Mucosa of descending colon (tissue), 3 donors: ENCODE measurements at regions not wholly inside any gene's neighbourhood (a gene's known extent, or its start where the extent isn't known, plus 50 kb on each side); places are given as distances from the start of the nearest gene placed in this dataset.

Experiments
- ATAC-seq: fragments of 200-7000 bp; cut with Tn5 transposase; one replicate; pipeline ENCODE4 v1.9.1; 2020; ENCODE audit warnings: mild to moderate bottlenecking, moderate library complexity
- DNase-seq, 3 donors: peaks; one replicate each; pipeline ENCODE4 v3.0.0-alpha.2; 2020
- H3K36me3 ChIP-seq: fragments of 200-600 bp; one replicate; pipeline ENCODE4 v1.8.0; 2021; ENCODE audit warnings: low read depth, mild to moderate bottlenecking
- H3K4me1 ChIP-seq: fragments of 200-600 bp; one replicate; pipeline ENCODE4 v1.8.0; 2021; ENCODE audit warnings: low read depth, mild to moderate bottlenecking
- H3K4me3 ChIP-seq: fragments of 200-600 bp; one replicate; pipeline ENCODE4 v1.8.0; 2021; ENCODE audit warnings: mild to moderate bottlenecking
- H3K9me3 ChIP-seq: fragments of 200-600 bp; one replicate; pipeline ENCODE4 v1.8.0; 2021; ENCODE audit warnings: mild to moderate bottlenecking
- intact Hi-C, 2 donors: fragments of 100-400 bp; cut with DNase I in 1 of 2; cut with micrococcal nuclease in 1 of 2; formaldehyde crosslinking; loops; one replicate each; pipeline versions ENCODE4 v1.11.0 to v1.11.1; 2022; cut with DNase I, micrococcal nuclease
- TF ChIP-seq, protein P1 (sequence below): fragments of 200-600 bp; IDR thresholded peaks from one replicate; pipeline ENCODE4 v1.8.0; 2022; ENCODE audit warnings: antibody characterized with exemption, mild to moderate bottlenecking
- donor health status: DM: no; HTN: no; CAD: no; lungs with moderate emphysema.
- donor health status: DM: no; HTN: no; CAD: no.
- donor health status: DM: no; HTN: yes; CAD: no.

DNA sequence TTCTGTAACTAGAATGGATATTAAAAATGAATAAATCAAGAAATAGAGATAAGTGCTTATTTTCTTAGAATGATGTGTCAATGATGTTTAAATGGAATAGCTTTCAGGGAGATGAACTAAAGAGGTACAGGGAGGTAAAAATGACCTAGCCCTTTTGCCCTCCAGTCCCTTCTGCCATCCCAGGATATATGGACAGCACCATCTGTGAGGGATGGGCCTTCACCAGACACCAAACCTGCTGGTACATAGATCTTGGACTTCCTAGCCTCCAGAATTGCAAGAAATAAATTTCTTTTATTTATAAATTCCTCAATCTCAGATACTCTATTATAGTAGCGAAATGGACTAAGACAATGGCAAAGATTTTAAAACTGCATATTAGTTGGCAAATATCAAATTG is 352.0 kb upstream of the THBS1 start:
- DNase-seq, result no peak
- intact Hi-C loops, result no loop called here
- Histone ChIP-seq H3K4me3 (no peak overlapping the region), H3K4me1 (no peaks in the 10 kb centered on the region), H3K36me3 (no peaks in the 10 kb centered on the region), H3K9me3 (no peaks in the 10 kb centered on the region)
- no peak for ATAC-seq
- TF ChIP-seq, protein P1, sequence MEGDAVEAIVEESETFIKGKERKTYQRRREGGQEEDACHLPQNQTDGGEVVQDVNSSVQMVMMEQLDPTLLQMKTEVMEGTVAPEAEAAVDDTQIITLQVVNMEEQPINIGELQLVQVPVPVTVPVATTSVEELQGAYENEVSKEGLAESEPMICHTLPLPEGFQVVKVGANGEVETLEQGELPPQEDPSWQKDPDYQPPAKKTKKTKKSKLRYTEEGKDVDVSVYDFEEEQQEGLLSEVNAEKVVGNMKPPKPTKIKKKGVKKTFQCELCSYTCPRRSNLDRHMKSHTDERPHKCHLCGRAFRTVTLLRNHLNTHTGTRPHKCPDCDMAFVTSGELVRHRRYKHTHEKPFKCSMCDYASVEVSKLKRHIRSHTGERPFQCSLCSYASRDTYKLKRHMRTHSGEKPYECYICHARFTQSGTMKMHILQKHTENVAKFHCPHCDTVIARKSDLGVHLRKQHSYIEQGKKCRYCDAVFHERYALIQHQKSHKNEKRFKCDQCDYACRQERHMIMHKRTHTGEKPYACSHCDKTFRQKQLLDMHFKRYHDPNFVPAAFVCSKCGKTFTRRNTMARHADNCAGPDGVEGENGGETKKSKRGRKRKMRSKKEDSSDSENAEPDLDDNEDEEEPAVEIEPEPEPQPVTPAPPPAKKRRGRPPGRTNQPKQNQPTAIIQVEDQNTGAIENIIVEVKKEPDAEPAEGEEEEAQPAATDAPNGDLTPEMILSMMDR, result no peak

DNA sequence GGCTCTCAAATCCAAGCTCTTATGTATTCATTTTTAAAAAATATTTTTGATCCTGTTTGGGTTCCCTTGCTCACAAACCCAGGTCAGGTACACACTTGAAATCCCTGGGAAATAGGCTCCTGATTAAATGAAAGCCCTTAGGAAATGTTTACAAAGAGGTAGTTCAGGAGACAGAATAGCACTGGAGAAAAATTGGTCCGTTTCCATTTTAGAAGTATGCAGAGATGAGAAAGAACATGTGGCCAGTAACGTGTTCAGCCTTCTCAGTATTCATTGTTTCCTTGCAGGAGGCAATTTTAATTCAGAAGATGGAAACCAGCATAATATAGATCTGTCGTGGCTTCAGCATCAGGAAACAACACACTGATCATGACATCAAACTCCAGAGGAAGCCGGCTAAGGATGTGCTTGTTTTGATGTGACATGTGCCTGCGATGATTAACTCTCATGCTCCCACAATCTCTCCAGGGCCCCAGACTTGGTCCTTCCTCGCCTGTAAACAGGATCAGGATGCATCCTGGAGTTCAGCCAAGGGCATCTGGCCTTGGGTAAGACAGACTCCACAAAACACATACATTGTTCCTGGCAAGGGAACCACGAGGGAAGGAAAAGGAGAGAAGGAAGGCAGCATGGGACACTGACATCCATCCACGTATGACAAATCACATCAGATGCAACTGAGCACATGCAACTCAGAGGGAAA is 350.5 kb upstream of the THBS1 start:
- no peak for DNase-seq
- no peak for ATAC-seq
- no peaks in the 10 kb centered on the region for H3K4me1 ChIP-seq
- intact Hi-C loops, result no loop called here
- H3K4me3 ChIP-seq, result no peak overlapping the region
- no peaks in the 10 kb centered on the region for H3K9me3 ChIP-seq
- TF ChIP-seq, protein P1, result no peak
- no peaks in the 10 kb centered on the region for H3K36me3 ChIP-seq

DNA sequence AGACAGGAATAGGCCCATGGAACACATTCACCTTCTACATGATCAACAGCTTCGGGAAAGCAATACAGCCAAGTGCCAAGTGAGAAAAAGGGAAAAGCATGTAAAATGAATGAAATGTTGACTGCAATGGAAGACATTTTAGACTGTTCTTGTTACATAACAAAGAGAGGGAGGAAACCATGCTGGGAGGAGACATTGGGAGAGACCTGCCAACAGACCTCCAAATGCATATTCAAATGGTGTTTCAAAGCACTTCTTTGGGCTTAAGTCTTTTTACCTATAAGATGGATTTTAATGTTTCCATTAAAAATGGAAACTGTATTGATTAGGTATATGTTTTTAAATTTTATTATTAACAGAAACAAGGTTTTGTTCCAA is 350.0 kb upstream of the THBS1 start:
- H3K4me3 ChIP-seq, result no peak overlapping the region
- no peaks in the 10 kb centered on the region for H3K4me1 ChIP-seq
- ATAC-seq (no peak), DNase-seq (no peak)
- no peaks in the 10 kb centered on the region for H3K9me3 ChIP-seq
- no peaks in the 10 kb centered on the region for H3K36me3 ChIP-seq
- TF ChIP-seq, protein P1, result no peak
- intact Hi-C loops, result no loop called here

DNA sequence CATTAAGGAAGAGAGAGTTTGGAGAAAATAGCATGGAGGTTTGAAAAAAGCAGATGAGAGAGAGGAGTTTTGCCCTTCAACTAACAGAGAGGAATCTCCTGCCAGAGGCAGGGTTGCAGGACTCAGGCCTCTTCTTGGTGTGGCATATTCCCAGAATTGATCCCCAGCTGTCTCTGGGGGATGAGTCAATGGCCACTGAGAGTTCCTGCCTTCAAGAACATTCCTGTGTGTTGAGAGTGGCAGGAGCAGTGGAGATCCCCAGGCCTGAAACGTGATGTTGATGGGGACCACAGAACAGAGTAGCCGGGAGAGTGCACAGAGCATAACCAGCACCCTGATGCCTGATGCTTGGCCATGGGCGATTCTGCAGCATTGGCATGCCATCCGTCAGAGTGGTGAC is 348.4 kb upstream of the THBS1 start:
- ATAC-seq (no peak), DNase-seq (no peak)
- no peaks in the 10 kb centered on the region for H3K4me1 ChIP-seq
- H3K9me3 ChIP-seq, result no peaks in the 10 kb centered on the region
- H3K4me3 ChIP-seq, result no peak overlapping the region
- H3K36me3 ChIP-seq, result no peaks in the 10 kb centered on the region
- intact Hi-C loops, result no loop called here
- TF ChIP-seq, protein P1, result no peak

DNA sequence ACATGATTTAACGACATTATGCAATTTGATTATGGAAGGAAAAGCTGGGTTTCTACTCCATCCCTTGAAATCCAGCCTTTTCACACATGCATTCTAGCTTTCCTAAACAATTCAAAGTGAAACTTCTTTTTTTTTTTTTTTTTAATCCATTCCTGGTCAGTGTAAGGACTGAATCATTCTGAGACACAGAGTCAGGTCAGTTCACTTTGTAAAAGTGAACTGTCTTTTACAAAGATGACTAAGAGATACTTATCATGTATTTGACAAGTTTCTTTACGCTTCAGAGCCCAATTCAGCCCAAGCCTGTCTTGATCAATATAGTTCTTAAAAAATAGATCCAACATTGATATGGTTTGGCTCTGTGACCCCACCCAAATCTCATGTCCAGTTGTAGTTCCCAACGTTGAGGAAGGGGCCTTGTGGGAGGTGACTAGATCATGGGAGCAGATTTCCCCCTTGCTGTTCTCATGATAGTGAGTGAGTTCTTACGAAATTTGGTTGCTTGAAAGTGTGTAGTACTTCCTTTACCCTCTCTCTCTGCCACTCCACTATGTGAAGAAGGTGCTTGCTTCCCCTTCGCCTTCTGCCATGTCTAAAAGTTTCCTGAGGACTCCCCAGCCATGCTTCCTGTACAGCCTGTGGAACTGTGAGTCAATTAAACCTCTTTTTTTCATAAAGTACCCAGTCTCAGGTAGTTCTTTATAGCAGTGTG is 345.6 kb upstream of the THBS1 start:
- H3K4me3 ChIP-seq, result no peak overlapping the region
- DNase-seq (no peak), ATAC-seq (no peak)
- TF ChIP-seq, protein P1, result no peak
- H3K4me1 ChIP-seq, result no peaks in the 10 kb centered on the region
- H3K9me3 ChIP-seq, result no peaks in the 10 kb centered on the region
- intact Hi-C loops, result no loop called here
- no peaks in the 10 kb centered on the region for H3K36me3 ChIP-seq
